Pancreas (tissue), 10 donors: ENCODE measurements at regions not wholly inside any gene's neighbourhood (a gene's known extent, or its start where the extent isn't known, plus 50 kb on each side); places are given as distances from the start of the nearest gene placed in this dataset.
A peak's percentile ranks its signal among the peaks of the same experiment; 100 is the strongest.

Experiments
- ATAC-seq, 4 donors: fragments of 200-7000 bp; cut with Tn5 transposase; one replicate each; pipeline versions ENCODE4 v1.8.0 to v1.9.1; 2020; ENCODE audit warnings: mild to moderate bottlenecking in 4 of 4, moderate library complexity in 4 of 4
- DNase-seq, 6 donors: peaks; one replicate each; pipeline ENCODE4 v3.0.0-alpha.2; 2020
- FAIRE-seq: peaks from 2 replicates; lab custom pipeline; 2012; peaks lifted over from hg19 to GRCh38; lab: Jason Lieb, UNC
- H3K27ac ChIP-seq, 4 donors: fragments of 200-600 bp; sonication (generic); 1 replicate in 3 of 4; 2 replicates in 1 of 4; pipeline versions ENCODE4 v1.5.0 to v1.8.0; 2020
- H3K27me3 ChIP-seq, 4 donors: fragments of 200-600 bp; one replicate each; pipeline ENCODE4 v1.8.0; 2021
- H3K36me3 ChIP-seq, 3 donors: fragments of 200-600 bp; sonication (generic) in 1 of 3; one replicate each; pipeline versions ENCODE4 v1.5.0 to v1.8.0; 2020 to 2021
- H3K4me1 ChIP-seq, 3 donors: fragments of 200-600 bp; one replicate each; pipeline ENCODE4 v1.8.0; 2021
- H3K4me3 ChIP-seq, 4 donors: fragments of 200-600 bp; sonication (generic) in 2 of 4; one replicate each; pipeline versions ENCODE4 v1.5.0 to v1.8.0; 2020 to 2021
- H3K9me3 ChIP-seq, 4 donors: fragments of 200-600 bp; one replicate each; pipeline ENCODE4 v1.8.0; 2021
- WGBS, 2 donors: extraction: QIAGEN DNeasy Blood & Tissue Kit; methylation state at CpG; one replicate each; pipeline ENCODE4 v1.1.7; 2013; 5-methylcytosine and 5-hydroxymethylcytosine counted together
- intact Hi-C, 3 donors: fragments of 100-400 bp; cut with DNase I; formaldehyde crosslinking; loops; one replicate each; pipeline versions ENCODE4 v1.11.1 to v1.14.2; 2022
- TF ChIP-seq, protein P1 (sequence below), 4 donors: fragments of 200-600 bp; sonication (generic) in 3 of 4; IDR thresholded peaks; one replicate each; pipeline versions ENCODE4 v1.5.0 to v1.8.0; 2021; ENCODE audit warnings: antibody characterized with exemption in 4 of 4
- donor health status: healthy with polysubstance abuse.
- donor health status: DM: no; HTN: no; CAD: no; lungs with moderate emphysema.
- donor health status: DM: no; HTN: no; CAD: no.
- donor health status: control.
- donor health status: control.
- donor health status: Bipolar disorder and iron deficiency.
- donor health status: DM: yes; HTN: yes; CAD: no.
- donor health status: DM: no; HTN: no; CAD: no.
- donor health status: DM: no; HTN: no; CAD: no.
- donor health status: DM: yes; HTN: yes; CAD: no.

DNA sequence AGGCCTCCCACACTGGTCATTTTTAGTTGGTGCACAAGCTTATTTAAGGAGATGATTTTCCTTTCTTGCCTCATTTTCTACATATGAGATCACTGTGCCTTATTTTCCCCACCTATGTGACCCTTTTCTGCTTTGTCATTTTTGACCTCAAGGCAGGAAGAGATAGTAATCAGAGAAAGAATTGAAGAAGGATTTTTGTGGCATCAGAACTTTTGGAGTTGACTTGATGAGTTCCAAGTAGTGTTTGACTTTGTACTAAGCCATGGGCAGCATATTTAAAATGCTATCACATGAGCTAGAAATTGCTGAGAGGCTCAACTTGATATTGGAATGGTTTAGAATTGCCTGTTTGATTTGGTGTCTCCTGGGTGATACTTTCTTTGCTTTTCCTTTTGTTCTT lies 440.8 kb downstream of the AEBP2 start:
- DNase-seq (no peak), FAIRE-seq (no peak), ATAC-seq (no peak)
- Histone ChIP-seq H3K36me3 (no peaks in the 10 kb centered on the region), H3K4me3 (no peak overlapping the region), H3K27me3 (no peaks in the 10 kb centered on the region), H3K4me1 (no peaks in the 10 kb centered on the region), H3K9me3 (no peaks in the 10 kb centered on the region), H3K27ac (no peak overlapping the region)
- TF ChIP-seq, protein P1, sequence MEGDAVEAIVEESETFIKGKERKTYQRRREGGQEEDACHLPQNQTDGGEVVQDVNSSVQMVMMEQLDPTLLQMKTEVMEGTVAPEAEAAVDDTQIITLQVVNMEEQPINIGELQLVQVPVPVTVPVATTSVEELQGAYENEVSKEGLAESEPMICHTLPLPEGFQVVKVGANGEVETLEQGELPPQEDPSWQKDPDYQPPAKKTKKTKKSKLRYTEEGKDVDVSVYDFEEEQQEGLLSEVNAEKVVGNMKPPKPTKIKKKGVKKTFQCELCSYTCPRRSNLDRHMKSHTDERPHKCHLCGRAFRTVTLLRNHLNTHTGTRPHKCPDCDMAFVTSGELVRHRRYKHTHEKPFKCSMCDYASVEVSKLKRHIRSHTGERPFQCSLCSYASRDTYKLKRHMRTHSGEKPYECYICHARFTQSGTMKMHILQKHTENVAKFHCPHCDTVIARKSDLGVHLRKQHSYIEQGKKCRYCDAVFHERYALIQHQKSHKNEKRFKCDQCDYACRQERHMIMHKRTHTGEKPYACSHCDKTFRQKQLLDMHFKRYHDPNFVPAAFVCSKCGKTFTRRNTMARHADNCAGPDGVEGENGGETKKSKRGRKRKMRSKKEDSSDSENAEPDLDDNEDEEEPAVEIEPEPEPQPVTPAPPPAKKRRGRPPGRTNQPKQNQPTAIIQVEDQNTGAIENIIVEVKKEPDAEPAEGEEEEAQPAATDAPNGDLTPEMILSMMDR (IDR thresholded peaks at IDR 0.05): no peak
- intact Hi-C loops: no loop called here

DNA sequence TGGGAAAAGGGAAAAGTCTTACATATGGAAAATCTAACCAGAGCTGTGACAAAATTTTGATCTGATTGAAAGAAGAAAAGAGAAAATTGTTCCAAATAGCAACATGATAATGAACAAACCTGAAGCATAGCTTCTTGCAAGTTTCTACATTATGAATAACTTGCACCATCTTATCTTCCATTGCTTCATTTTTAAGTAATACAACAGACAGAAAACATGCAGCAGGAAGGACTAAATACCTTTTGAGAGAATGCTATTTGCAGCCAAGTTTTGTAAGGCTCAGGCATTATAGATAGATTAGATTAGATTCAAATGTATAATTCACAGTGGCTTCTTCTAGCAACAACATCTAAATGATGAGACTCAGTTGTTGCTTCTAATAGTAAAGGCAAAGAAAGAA lies 441.4 kb downstream of the AEBP2 start:
- no peak for DNase-seq
- Histone ChIP-seq H3K9me3 (no peaks in the 10 kb centered on the region), H3K27ac (no peak overlapping the region), H3K4me1 (no peaks in the 10 kb centered on the region), H3K4me3 (no peak overlapping the region), H3K27me3 (no peaks in the 10 kb centered on the region), H3K36me3 (no peaks in the 10 kb centered on the region)
- intact Hi-C loops: no loop called here
- TF ChIP-seq, protein P1 (IDR thresholded peaks at IDR 0.05): no peak
- no peak for FAIRE-seq
- no peak for ATAC-seq

DNA sequence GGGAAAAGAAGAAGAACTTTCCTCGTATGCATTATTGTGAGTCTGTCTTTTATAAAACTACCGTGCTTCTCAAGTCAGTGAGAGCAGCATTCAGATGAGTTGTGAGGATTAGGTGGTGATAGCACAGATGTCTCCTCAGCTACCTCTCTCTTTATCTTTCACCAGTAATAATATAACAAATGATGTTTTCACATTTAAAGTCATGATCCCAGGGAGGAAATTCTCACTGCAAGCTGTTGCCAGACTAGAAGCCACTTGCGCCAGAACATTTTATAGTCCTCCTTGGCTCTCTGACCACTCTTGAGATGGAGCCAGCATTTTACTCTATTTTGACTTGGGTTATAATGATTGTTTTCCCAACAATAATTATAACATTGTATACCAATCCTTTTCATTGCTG lies 443.1 kb downstream of the AEBP2 start:
- H3K36me3 ChIP-seq: no peaks in the 10 kb centered on the region
- 62 to 66% methylated on average over 3 of the region's 3 CpGs for WGBS, 2 donors
- TF ChIP-seq, protein P1 (IDR thresholded peaks at IDR 0.05): no peak

DNA sequence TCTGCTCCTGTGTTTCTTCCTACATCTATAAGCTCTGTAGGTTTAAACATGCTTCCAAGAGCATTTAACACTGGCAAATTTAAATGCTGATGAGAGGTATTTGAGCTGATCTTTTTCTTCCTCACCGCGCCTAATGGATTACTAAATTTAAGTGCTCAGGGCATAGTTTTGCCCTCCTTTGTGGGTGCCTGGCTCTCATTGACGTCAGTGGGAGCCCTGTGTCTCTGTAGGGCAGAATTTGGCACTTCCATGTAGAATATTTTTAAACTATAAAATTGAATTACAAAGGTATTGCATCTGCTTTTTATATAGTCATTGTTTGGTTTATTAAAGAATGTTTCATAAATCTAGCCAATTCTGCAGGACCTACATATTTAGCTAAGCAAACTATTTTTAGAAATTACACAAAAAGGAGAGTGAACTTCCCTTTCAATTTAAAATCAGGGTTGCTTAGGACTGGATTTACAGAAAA lies 444.8 kb downstream of the AEBP2 start:
- Histone ChIP-seq H3K9me3 (no peaks in the 10 kb centered on the region), H3K27me3 (no peaks in the 10 kb centered on the region), H3K4me1 (no peaks in the 10 kb centered on the region), H3K27ac (no peak overlapping the region), H3K36me3 (no peaks in the 10 kb centered on the region), H3K4me3 (no peak overlapping the region)
- ATAC-seq (no peak), DNase-seq (no peak), FAIRE-seq (peak; percentile 85)
- TF ChIP-seq, protein P1 (IDR thresholded peaks at IDR 0.05): no peak
- intact Hi-C loops: no loop called here
- 76 to 87% methylated on average over 3 of the region's 3 CpGs for whole genome bisulfite sequencing, 2 donors

More for the DNA sequence above, 443.1 kb downstream of the AEBP2 start:
- ATAC-seq (no peak), FAIRE-seq (peak; percentile 57), DNase-seq (no peak)
- no peaks in the 10 kb centered on the region for H3K27me3 ChIP-seq
- H3K9me3 ChIP-seq: no peaks in the 10 kb centered on the region
- H3K4me3 ChIP-seq: no peak overlapping the region
- H3K27ac ChIP-seq: no peak overlapping the region
- intact Hi-C loops: no loop called here
- H3K4me1 ChIP-seq: no peaks in the 10 kb centered on the region

DNA sequence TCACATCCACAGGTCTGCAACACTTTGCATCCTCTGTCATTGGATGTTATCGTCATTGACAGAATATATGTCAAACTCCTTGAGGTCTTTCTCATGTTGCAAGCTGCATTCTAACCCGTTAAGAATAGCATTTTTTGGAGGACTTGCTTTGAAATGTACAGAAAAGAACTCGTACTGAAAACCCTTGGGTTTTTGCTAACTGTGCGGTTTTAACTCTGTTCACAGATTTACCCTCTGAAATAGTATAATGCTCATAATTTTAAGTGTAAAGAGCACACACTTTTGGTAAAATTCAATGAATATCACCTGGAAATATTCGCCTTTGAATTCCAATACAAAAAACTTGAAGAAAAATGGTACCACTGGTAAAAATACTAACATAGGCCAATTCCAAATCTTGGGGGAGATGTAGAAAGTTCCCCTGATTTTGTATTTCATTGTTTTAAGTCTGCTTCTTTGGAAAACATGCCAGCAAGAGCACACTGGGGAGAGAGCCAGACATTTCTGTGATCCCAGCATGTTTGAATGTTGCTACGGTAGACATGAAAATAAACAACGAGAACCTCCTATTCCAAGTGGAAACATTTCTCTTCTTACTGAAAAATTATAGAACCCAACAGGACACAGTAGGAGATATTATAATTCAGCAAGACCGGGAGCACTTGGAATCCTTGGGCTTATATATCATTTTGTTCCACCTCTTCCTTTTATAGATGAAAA lies 446.0 kb downstream of the AEBP2 start:
- H3K27ac ChIP-seq: no peak overlapping the region
- no peaks in the 10 kb centered on the region for H3K4me1 ChIP-seq
- peak; percentile 9 for FAIRE-seq
- DNase-seq: no peak
- H3K36me3 ChIP-seq: no peaks in the 10 kb centered on the region
- intact Hi-C loops: no loop called here
- no peak overlapping the region for H3K4me3 ChIP-seq
- WGBS, 2 donors: 83 to 91% methylated on average over 8 of the region's 8 CpGs
- no peak for ATAC-seq
- H3K9me3 ChIP-seq: peaks cover 0 to 3% (median 0%) of the 10 kb centered on the region in 4 donors
- H3K27me3 ChIP-seq: no peaks in the 10 kb centered on the region
- TF ChIP-seq, protein P1 (IDR thresholded peaks at IDR 0.05): no peak
